ENCODE measurements at regions not wholly inside any gene's neighbourhood (a gene's known extent, or its start where the extent isn't known, plus 50 kb on each side); places are given as distances from the start of the nearest gene placed in this dataset.

GRCh38 chr14:66152747-66153146 is 333.4 kb upstream of the CCDC196 start:
- Histone ChIP-seq H3K4me1 (ENCODE audit: control extremely low read depth in 1 of 4, control insufficient read depth in 4 of 4, insufficient read depth in 4 of 4, low read length in 3 of 4) (peaks cover 0 to 5% (median 0%) of the 10 kb centered on the region in 4 experiments), H3K4me3 (ENCODE audit: control insufficient read depth in 1 of 7, extremely low read depth in 1 of 7, insufficient read depth in 4 of 7, low read depth in 2 of 7, low read length in 6 of 7) (no peak overlapping the region), H3K36me3 (ENCODE audit: control insufficient read depth in 4 of 4, insufficient read depth in 4 of 4, low read length in 3 of 4) (no peaks in the 10 kb centered on the region), H3K27ac (ENCODE audit: insufficient read depth in 1 of 2, low read depth in 1 of 2, low read length in 2 of 2, poor library complexity in 1 of 2, severe bottlenecking in 2 of 2) (no peak overlapping the region), H3K27me3 (replicated peaks in 2 of 5; ENCODE audit: control insufficient read depth in 4 of 5, insufficient read depth in 5 of 5, low read length in 4 of 5) (peaks cover 0 to 2% (median 0%) of the 10 kb centered on the region in 5 experiments), H3K9me3 (ENCODE audit: control extremely low read depth in 1 of 5, control insufficient read depth in 4 of 5, insufficient read depth in 2 of 5, low read depth in 1 of 5, low read length in 4 of 5) (peaks cover 0 to 2% (median 0%) of the 10 kb centered on the region in 5 experiments)
- POLR2A ChIA-PET = no interaction called here
- CTCF ChIA-PET = no interaction called here
- no peak for DNase-seq
- WGBS (ENCODE audit: insufficient coverage) = 94% methylated on average over 2 of the region's 5 CpGs

- CTCF ChIA-PET = no interaction called here
- H3K4me1 ChIP-seq (ENCODE audit: control extremely low read depth in 1 of 4, control insufficient read depth in 4 of 4, insufficient read depth in 4 of 4, low read length in 3 of 4) = no peaks in the 10 kb centered on the region
- no peak overlapping the region for H3K27ac ChIP-seq (ENCODE audit: insufficient read depth in 1 of 2, low read depth in 1 of 2, low read length in 2 of 2, poor library complexity in 1 of 2, severe bottlenecking in 2 of 2)
- H3K9me3 ChIP-seq (ENCODE audit: control extremely low read depth in 1 of 5, control insufficient read depth in 4 of 5, insufficient read depth in 2 of 5, low read depth in 1 of 5, low read length in 4 of 5) = peaks cover 0 to 2% (median 0%) of the 10 kb centered on the region in 5 experiments
- DNase-seq = no peak
- POLR2A ChIA-PET = no interaction called here
- H3K4me3 ChIP-seq (ENCODE audit: control insufficient read depth in 1 of 7, extremely low read depth in 1 of 7, insufficient read depth in 4 of 7, low read depth in 2 of 7, low read length in 6 of 7) = no peak overlapping the region
- no CpG with 5 or more reads among the region's 3 CpGs for WGBS (ENCODE audit: insufficient coverage)
- no peaks in the 10 kb centered on the region for H3K27me3 ChIP-seq (replicated peaks in 2 of 5; ENCODE audit: control insufficient read depth in 4 of 5, insufficient read depth in 5 of 5, low read length in 4 of 5)
- no peaks in the 10 kb centered on the region for H3K36me3 ChIP-seq (ENCODE audit: control insufficient read depth in 4 of 4, insufficient read depth in 4 of 4, low read length in 3 of 4)
These were observed 323.1 kb upstream of the CCDC196 start for GRCh38 chr14:66163023-66163422.

- Histone ChIP-seq H3K27me3 (replicated peaks in 2 of 5; ENCODE audit: control insufficient read depth in 4 of 5, insufficient read depth in 5 of 5, low read length in 4 of 5) (no peaks in the 10 kb centered on the region), H3K27ac (ENCODE audit: insufficient read depth in 1 of 2, low read depth in 1 of 2, low read length in 2 of 2, poor library complexity in 1 of 2, severe bottlenecking in 2 of 2) (no peak overlapping the region), H3K9me3 (ENCODE audit: control extremely low read depth in 1 of 5, control insufficient read depth in 4 of 5, insufficient read depth in 2 of 5, low read depth in 1 of 5, low read length in 4 of 5) (peaks cover 0 to 2% (median 0%) of the 10 kb centered on the region in 5 experiments), H3K36me3 (ENCODE audit: control insufficient read depth in 4 of 4, insufficient read depth in 4 of 4, low read length in 3 of 4) (no peaks in the 10 kb centered on the region), H3K4me3 (ENCODE audit: control insufficient read depth in 1 of 7, extremely low read depth in 1 of 7, insufficient read depth in 4 of 7, low read depth in 2 of 7, low read length in 6 of 7) (no peak overlapping the region), H3K4me1 (ENCODE audit: control extremely low read depth in 1 of 4, control insufficient read depth in 4 of 4, insufficient read depth in 4 of 4, low read length in 3 of 4) (no peaks in the 10 kb centered on the region)
- POLR2A ChIA-PET = no interaction called here
- CTCF ChIA-PET = no interaction called here
- no peak for DNase-seq
- no CpG with 5 or more reads among the region's 3 CpGs for WGBS (ENCODE audit: insufficient coverage)
These were observed 320.8 kb upstream of the CCDC196 start for GRCh38 chr14:66165337-66165736.

- no peak overlapping the region for H3K27ac ChIP-seq (ENCODE audit: insufficient read depth in 1 of 2, low read depth in 1 of 2, low read length in 2 of 2, poor library complexity in 1 of 2, severe bottlenecking in 2 of 2)
- H3K36me3 ChIP-seq (ENCODE audit: control insufficient read depth in 4 of 4, insufficient read depth in 4 of 4, low read length in 3 of 4) = no peaks in the 10 kb centered on the region
- DNase-seq = no peak
- POLR2A ChIA-PET = no interaction called here
- CTCF ChIA-PET = interaction anchor here (1.5 kb wide), 1 partner anchor 13 kb away, joined by 3 read pairs; no protein-coding TSS in a partner anchor
- no peaks in the 10 kb centered on the region for H3K27me3 ChIP-seq (replicated peaks in 2 of 5; ENCODE audit: control insufficient read depth in 4 of 5, insufficient read depth in 5 of 5, low read length in 4 of 5)
- H3K4me1 ChIP-seq (ENCODE audit: control extremely low read depth in 1 of 4, control insufficient read depth in 4 of 4, insufficient read depth in 4 of 4, low read length in 3 of 4) = no peaks in the 10 kb centered on the region
- WGBS (ENCODE audit: insufficient coverage) = 67% methylated on average over 1 of the region's 1 CpG
- no peaks in the 10 kb centered on the region for H3K9me3 ChIP-seq (ENCODE audit: control extremely low read depth in 1 of 5, control insufficient read depth in 4 of 5, insufficient read depth in 2 of 5, low read depth in 1 of 5, low read length in 4 of 5)
- H3K4me3 ChIP-seq (ENCODE audit: control insufficient read depth in 1 of 7, extremely low read depth in 1 of 7, insufficient read depth in 4 of 7, low read depth in 2 of 7, low read length in 6 of 7) = no peak overlapping the region
These were observed 311.7 kb upstream of the CCDC196 start for GRCh38 chr14:66174453-66174891.

GRCh38 chr14:66177935-66178334 is 308.2 kb upstream of the CCDC196 start:
- ChIA-PET CTCF (no interaction called here), POLR2A (no interaction called here)
- no peaks in the 10 kb centered on the region for H3K36me3 ChIP-seq (ENCODE audit: control insufficient read depth in 4 of 4, insufficient read depth in 4 of 4, low read length in 3 of 4)
- DNase-seq = no peak
- no peaks in the 10 kb centered on the region for H3K9me3 ChIP-seq (ENCODE audit: control extremely low read depth in 1 of 5, control insufficient read depth in 4 of 5, insufficient read depth in 2 of 5, low read depth in 1 of 5, low read length in 4 of 5)
- H3K4me3 ChIP-seq (ENCODE audit: control insufficient read depth in 1 of 7, extremely low read depth in 1 of 7, insufficient read depth in 4 of 7, low read depth in 2 of 7, low read length in 6 of 7) = no peak overlapping the region
- no peak overlapping the region for H3K27ac ChIP-seq (ENCODE audit: insufficient read depth in 1 of 2, low read depth in 1 of 2, low read length in 2 of 2, poor library complexity in 1 of 2, severe bottlenecking in 2 of 2)
- no peaks in the 10 kb centered on the region for H3K27me3 ChIP-seq (replicated peaks in 2 of 5; ENCODE audit: control insufficient read depth in 4 of 5, insufficient read depth in 5 of 5, low read length in 4 of 5)
- WGBS (ENCODE audit: insufficient coverage) = 60% methylated on average over 1 of the region's 1 CpG
- H3K4me1 ChIP-seq (ENCODE audit: control extremely low read depth in 1 of 4, control insufficient read depth in 4 of 4, insufficient read depth in 4 of 4, low read length in 3 of 4) = no peaks in the 10 kb centered on the region

GRCh38 chr14:66196670-66197069 is 289.5 kb upstream of the CCDC196 start:
- Histone ChIP-seq H3K27me3 (replicated peaks in 2 of 5; ENCODE audit: control insufficient read depth in 4 of 5, insufficient read depth in 5 of 5, low read length in 4 of 5) (no peaks in the 10 kb centered on the region), H3K27ac (ENCODE audit: insufficient read depth in 1 of 2, low read depth in 1 of 2, low read length in 2 of 2, poor library complexity in 1 of 2, severe bottlenecking in 2 of 2) (no peak overlapping the region), H3K36me3 (ENCODE audit: control insufficient read depth in 4 of 4, insufficient read depth in 4 of 4, low read length in 3 of 4) (no peaks in the 10 kb centered on the region), H3K9me3 (ENCODE audit: control extremely low read depth in 1 of 5, control insufficient read depth in 4 of 5, insufficient read depth in 2 of 5, low read depth in 1 of 5, low read length in 4 of 5) (peaks cover 0 to 11% (median 0%) of the 10 kb centered on the region in 5 experiments), H3K4me3 (ENCODE audit: control insufficient read depth in 1 of 7, extremely low read depth in 1 of 7, insufficient read depth in 4 of 7, low read depth in 2 of 7, low read length in 6 of 7) (no peak overlapping the region), H3K4me1 (ENCODE audit: control extremely low read depth in 1 of 4, control insufficient read depth in 4 of 4, insufficient read depth in 4 of 4, low read length in 3 of 4) (no peaks in the 10 kb centered on the region)
- DNase-seq = no peak
- 100% methylated on average over 1 of the region's 1 CpG for WGBS (ENCODE audit: insufficient coverage)
- ChIA-PET POLR2A (no interaction called here), CTCF (no interaction called here)

- POLR2A ChIA-PET = no interaction called here
- H3K4me1 ChIP-seq (ENCODE audit: control extremely low read depth in 1 of 4, control insufficient read depth in 4 of 4, insufficient read depth in 4 of 4, low read length in 3 of 4) = no peaks in the 10 kb centered on the region
- H3K27me3 ChIP-seq (replicated peaks in 2 of 5; ENCODE audit: control insufficient read depth in 4 of 5, insufficient read depth in 5 of 5, low read length in 4 of 5) = no peaks in the 10 kb centered on the region
- CTCF ChIA-PET = no interaction called here
- no peaks in the 10 kb centered on the region for H3K36me3 ChIP-seq (ENCODE audit: control insufficient read depth in 4 of 4, insufficient read depth in 4 of 4, low read length in 3 of 4)
- peaks cover 0 to 11% (median 0%) of the 10 kb centered on the region in 5 experiments for H3K9me3 ChIP-seq (ENCODE audit: control extremely low read depth in 1 of 5, control insufficient read depth in 4 of 5, insufficient read depth in 2 of 5, low read depth in 1 of 5, low read length in 4 of 5)
- DNase-seq = no peak
- no peak overlapping the region for H3K4me3 ChIP-seq (ENCODE audit: control insufficient read depth in 1 of 7, extremely low read depth in 1 of 7, insufficient read depth in 4 of 7, low read depth in 2 of 7, low read length in 6 of 7)
- no peak overlapping the region for H3K27ac ChIP-seq (ENCODE audit: insufficient read depth in 1 of 2, low read depth in 1 of 2, low read length in 2 of 2, poor library complexity in 1 of 2, severe bottlenecking in 2 of 2)
These were observed 288.9 kb upstream of the CCDC196 start for GRCh38 chr14:66197276-66197675.

All from common myeloid progenitor, CD34-positive (primary cell).